ENCODE measurements at regions not wholly inside any gene's neighbourhood (a gene's known extent, or its start where the extent isn't known, plus 50 kb on each side); places are given as distances from the start of the nearest gene placed in this dataset.

DNA sequence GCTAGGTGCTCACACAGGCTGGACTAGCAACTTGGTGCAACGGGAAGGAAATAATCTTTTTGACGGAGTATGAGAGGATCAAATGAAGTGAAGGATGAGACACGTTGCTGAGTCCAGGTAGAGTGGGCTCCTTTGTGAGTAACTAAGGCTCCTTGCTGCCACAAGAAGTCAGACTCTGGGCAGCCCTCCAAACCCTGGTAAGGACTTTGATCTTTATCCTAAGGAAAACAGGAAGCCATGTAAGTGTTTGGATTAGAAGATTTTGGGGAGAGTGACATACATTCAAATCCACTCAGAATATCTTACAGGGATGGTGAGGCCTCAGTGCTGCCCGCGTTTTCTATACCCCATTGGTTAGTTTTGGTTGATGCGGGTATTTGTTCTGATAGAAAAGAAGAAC lies 155.9 kb upstream of the RAG2 start:
- no peaks in the 10 kb centered on the region for H3K4me1 Mint-ChIP-seq

DNA sequence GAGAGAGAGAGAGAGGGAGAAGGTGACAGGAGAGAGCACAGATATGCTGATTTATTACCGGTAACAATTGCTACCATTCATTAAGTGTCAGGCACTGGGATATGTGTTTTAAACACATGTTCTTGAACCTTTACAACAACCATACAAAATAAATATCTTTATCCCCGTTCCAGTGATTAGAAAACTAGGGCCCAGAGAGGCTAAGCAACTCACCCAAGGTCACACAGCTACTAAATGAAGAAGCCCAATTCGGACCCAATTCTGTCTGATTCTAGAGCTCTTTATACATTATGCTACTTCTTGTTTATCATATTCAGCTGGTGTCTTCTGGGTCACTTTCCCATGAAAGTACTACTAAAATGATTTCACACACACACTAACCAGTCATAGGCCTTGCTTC lies 154.0 kb upstream of the RAG2 start:
- no peak for DNase-seq
- Histone ChIP-seq H3K4me1 (ENCODE audit: control insufficient read depth, insufficient read depth, low read length) (no peaks in the 10 kb centered on the region), H3K27me3 (ENCODE audit: control insufficient read depth, insufficient read depth, low read length, poor library complexity, severe bottlenecking) (peaks cover 6% of the 10 kb centered on the region), H3K27ac (ENCODE audit: low read depth, low read length) (no peak overlapping the region), H3K9ac (ENCODE audit: extremely low read depth, low read length, poor library complexity, severe bottlenecking) (no peak overlapping the region), H3K9me3 (ENCODE audit: control insufficient read depth, low read length) (no peaks in the 10 kb centered on the region), H3K36me3 (ENCODE audit: control insufficient read depth, insufficient read depth, low read length) (no peaks in the 10 kb centered on the region), H3K4me3 (ENCODE audit: low read length) (no peak overlapping the region)
- Mint-ChIP-seq H3K36me3 (ENCODE audit: low read depth) (no peaks in the 10 kb centered on the region), H3K27ac (no peak overlapping the region), H3K9me3 (no peaks in the 10 kb centered on the region), H3K4me3 (no peak overlapping the region), H3K27me3 (ENCODE audit: insufficient read depth) (peaks cover 5% of the 10 kb centered on the region), H3K4me1 (no peaks in the 10 kb centered on the region)
- WGBS, 2 experiments (ENCODE audit: insufficient coverage in 1 of 2, insufficient read length in 1 of 2): 85 to 100% methylated on average over 2 to 3 of the region's 3 CpGs
- TF ChIP-seq, protein P1, sequence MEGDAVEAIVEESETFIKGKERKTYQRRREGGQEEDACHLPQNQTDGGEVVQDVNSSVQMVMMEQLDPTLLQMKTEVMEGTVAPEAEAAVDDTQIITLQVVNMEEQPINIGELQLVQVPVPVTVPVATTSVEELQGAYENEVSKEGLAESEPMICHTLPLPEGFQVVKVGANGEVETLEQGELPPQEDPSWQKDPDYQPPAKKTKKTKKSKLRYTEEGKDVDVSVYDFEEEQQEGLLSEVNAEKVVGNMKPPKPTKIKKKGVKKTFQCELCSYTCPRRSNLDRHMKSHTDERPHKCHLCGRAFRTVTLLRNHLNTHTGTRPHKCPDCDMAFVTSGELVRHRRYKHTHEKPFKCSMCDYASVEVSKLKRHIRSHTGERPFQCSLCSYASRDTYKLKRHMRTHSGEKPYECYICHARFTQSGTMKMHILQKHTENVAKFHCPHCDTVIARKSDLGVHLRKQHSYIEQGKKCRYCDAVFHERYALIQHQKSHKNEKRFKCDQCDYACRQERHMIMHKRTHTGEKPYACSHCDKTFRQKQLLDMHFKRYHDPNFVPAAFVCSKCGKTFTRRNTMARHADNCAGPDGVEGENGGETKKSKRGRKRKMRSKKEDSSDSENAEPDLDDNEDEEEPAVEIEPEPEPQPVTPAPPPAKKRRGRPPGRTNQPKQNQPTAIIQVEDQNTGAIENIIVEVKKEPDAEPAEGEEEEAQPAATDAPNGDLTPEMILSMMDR (conservative IDR thresholded peaks at IDR 0.05): no peak

More for the DNA sequence above, 155.9 kb upstream of the RAG2 start:
- H3K9ac ChIP-seq (ENCODE audit: extremely low read depth, low read length, poor library complexity, severe bottlenecking): no peak overlapping the region
- H3K27me3 ChIP-seq (ENCODE audit: control insufficient read depth, insufficient read depth, low read length, poor library complexity, severe bottlenecking): peaks cover 3% of the 10 kb centered on the region
- Mint-ChIP-seq H3K9me3 (no peaks in the 10 kb centered on the region), H3K4me3 (no peak overlapping the region), H3K36me3 (ENCODE audit: low read depth) (no peaks in the 10 kb centered on the region), H3K27ac (no peak overlapping the region), H3K27me3 (ENCODE audit: insufficient read depth) (peaks cover under 1% of the 10 kb centered on the region)
- H3K27ac ChIP-seq (ENCODE audit: low read depth, low read length): no peak overlapping the region
- TF ChIP-seq, protein P1 (conservative IDR thresholded peaks at IDR 0.05): no peak
- no peaks in the 10 kb centered on the region for H3K4me1 ChIP-seq (ENCODE audit: control insufficient read depth, insufficient read depth, low read length)
- H3K36me3 ChIP-seq (ENCODE audit: control insufficient read depth, insufficient read depth, low read length): no peaks in the 10 kb centered on the region
- H3K4me3 ChIP-seq (ENCODE audit: low read length): no peak overlapping the region
- WGBS, 2 experiments (ENCODE audit: insufficient coverage in 1 of 2, insufficient read length in 1 of 2): 91 to 97% methylated on average over 6 of the region's 6 CpGs
- no peak for DNase-seq
- H3K9me3 ChIP-seq (ENCODE audit: control insufficient read depth, low read length): no peaks in the 10 kb centered on the region

DNA sequence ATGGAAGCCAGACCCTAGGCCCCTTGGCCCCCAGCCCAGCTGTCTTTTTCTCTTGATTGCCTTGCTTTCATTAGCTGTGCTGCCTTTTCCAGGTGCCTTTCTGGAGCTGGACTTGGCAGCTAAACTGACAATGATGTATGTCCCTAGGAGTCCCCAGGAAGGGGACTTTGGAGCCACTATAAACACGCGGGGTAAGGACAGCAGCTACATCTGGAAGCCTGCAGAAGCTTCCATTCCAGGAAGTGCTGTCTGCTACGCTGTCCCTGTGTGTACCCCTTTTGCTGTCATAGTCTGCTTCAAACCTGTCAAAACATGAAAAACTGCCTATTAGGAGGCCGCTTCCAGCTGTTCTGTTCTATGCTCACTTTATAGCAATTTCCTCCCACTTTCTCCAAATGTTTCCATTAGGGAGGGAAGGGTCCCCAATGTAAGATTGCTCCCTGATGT lies 153.3 kb upstream of the RAG2 start:
- 94 to 97% methylated on average over 4 of the region's 4 CpGs for WGBS, 2 experiments (ENCODE audit: insufficient coverage in 1 of 2, insufficient read length in 1 of 2)
- H3K36me3 Mint-ChIP-seq (ENCODE audit: low read depth): no peaks in the 10 kb centered on the region

More for the DNA sequence above, 153.3 kb upstream of the RAG2 start:
- H3K9ac ChIP-seq (ENCODE audit: extremely low read depth, low read length, poor library complexity, severe bottlenecking): no peak overlapping the region
- no peak for DNase-seq
- peaks cover 6% of the 10 kb centered on the region for H3K27me3 ChIP-seq (ENCODE audit: control insufficient read depth, insufficient read depth, low read length, poor library complexity, severe bottlenecking)
- H3K36me3 ChIP-seq (ENCODE audit: control insufficient read depth, insufficient read depth, low read length): no peaks in the 10 kb centered on the region
- TF ChIP-seq, protein P1 (conservative IDR thresholded peaks at IDR 0.05): no peak
- Mint-ChIP-seq H3K4me3 (no peak overlapping the region), H3K27ac (no peak overlapping the region), H3K9me3 (no peaks in the 10 kb centered on the region), H3K27me3 (ENCODE audit: insufficient read depth) (peaks cover 5% of the 10 kb centered on the region), H3K4me1 (no peaks in the 10 kb centered on the region)
- H3K27ac ChIP-seq (ENCODE audit: low read depth, low read length): no peak overlapping the region
- no peaks in the 10 kb centered on the region for H3K4me1 ChIP-seq (ENCODE audit: control insufficient read depth, insufficient read depth, low read length)
- no peaks in the 10 kb centered on the region for H3K9me3 ChIP-seq (ENCODE audit: control insufficient read depth, low read length)
- H3K4me3 ChIP-seq (ENCODE audit: low read length): no peak overlapping the region
